GM19467 (cell line): ENCODE measurements at regions not wholly inside any gene's neighbourhood (a gene's known extent, or its start where the extent isn't known, plus 50 kb on each side); places are given as distances from the start of the nearest gene placed in this dataset.
"Not testable (repeated sequence)": the region's sequence is repeated elsewhere in the genome, so short reads cannot be mapped to it uniquely, and the experiment has no call there.

Experiments
- ATAC-seq: cut with Tn5 transposase; IDR thresholded peaks from one replicate; pipeline ENCODE4 v1.9.1; 2021; ENCODE audit warnings: mild to moderate bottlenecking, moderate library complexity; ENCODE audit not compliant: unreplicated experiment

DNA sequence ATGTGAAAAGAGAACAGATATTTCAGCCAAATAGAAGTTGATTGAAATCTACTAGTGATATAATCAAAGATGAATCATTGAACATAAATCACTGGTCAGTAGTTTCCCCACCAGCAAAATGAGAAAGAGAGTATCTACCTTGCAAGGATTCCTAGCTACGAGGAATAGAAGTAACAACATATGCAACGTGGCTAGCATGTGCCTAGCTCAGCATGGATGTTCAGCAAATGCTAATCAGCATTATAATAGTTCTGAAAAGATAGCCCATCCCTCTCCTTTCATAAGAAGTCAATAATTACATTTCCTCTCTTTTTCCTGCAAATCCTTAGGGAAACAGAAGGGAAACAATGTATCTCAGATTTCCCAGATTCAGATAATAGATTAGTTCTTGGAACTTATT lies 417.2 kb downstream of the SATB2 start:
- no peak for ATAC-seq

DNA sequence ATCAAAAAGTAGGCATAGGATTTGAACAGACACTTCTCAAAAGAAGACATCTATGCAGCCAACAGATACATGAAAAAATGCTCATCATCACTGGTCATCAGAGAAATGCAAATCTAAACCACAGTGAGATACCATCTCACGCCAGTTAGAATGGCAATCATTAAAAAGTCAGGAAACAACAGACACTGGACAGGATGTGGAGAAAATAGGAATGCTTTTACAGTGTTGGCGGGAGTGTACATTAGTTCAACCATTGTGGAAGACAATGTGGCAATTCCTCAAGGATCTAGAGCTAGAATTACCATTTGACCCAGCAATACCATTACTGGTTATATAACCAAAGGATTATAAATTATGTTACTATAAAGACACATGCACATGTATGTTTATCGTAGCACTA lies 424.0 kb downstream of the SATB2 start:
- not testable (repeated sequence) for ATAC-seq

DNA sequence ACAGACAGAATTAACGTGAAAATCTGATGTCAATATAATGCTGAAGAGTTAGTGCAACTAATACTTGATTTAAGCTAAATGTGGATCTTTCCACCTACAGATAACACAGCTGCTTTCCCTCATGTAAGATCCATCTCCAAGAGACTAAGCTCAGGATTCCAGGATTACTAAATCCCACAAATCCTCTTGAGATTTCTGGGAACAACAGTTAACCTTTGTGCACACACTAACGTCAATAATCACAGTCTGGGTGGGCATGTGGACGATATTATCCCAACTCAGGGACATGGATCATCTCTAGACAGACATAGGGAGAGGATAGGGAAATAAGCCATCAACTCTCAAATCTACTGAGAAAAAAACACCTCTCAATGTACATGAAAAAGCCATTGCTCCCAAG lies 432.6 kb downstream of the SATB2 start:
- ATAC-seq: no peak

DNA sequence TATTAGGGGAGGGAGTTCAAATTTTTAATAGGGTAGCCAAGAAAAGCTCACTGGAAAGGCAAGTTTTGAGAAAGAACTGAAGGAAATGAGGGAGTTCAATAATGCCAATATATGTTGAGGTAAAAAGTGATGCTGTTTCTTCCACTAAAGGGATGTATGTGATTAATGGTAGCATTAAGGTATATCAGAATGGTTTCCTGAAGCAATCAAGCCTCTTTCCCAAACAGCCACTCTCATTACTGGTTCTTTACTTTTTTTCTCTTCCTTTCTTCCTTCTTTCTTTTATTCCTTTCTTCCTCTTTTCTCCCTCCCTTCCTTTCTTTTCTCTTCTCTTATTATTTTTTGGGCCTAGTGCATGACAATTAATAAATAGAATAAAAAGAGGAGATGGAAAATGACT lies 433.5 kb downstream of the SATB2 start:
- no peak for ATAC-seq

DNA sequence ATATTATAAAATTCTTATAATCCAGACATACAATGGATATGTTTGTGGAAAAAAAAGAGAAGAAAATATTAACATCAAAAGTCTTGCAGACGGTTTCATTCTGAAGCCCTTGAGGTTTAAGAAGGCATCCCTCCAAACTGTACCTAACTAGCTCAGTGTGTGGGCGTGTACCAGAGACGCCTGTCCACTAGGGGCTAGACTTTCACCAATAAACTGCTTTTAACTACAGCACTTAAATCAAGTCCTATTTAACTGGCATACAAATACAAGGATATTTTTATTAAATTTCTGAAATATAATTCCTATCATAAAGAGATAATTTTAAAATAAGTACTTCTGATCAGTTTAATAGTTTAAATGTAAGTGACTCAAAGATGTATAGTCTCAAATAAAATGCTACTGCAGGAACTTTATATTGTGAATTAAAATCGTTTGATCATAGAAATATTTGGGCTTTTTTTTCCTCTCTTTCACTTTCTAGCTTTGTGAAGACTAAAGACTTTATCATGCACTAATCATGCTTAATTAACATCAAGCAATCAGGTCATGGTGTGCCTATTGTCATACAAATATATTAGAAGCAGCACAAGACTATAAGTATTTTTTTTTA lies 437.7 kb downstream of the SATB2 start:
- peak; percentile 74 for ATAC-seq

DNA sequence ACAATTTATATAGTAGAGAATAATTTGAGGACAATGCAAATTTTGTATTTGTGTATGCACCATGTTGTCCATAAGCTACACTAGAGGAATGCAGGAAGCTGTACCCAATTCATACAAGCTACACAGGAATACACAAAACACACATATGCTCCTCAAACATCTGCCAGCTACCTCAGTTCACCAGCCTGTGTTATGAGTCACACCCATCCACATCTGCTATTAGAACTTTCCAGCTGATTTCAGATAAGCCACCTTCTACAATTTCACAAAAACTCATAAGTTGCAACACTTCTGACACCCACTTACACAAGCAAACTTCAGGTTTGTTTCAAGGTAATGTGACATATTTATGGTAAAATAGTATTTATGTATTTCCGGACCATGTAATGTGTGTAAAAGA lies 438.9 kb downstream of the SATB2 start:
- ATAC-seq: no peak

DNA sequence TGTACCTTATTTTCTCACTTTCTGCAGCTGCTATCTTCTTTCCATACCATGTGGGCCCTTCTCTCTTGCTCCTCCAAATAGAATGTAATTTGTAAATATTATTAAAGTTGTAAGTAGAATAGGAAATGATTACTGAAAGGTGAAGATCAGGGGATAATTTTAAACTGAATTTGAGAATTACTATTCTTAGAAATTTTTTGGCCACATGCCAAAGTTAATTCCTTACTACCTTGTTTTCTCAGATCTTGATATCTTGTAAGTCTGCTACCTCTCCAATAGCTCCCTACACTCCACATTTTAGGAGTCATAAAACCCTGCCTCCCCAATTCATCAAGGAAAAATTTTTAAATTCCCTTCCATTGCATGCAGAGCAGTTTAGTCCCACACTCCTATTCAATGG lies 442.7 kb downstream of the SATB2 start:
- no peak for ATAC-seq

DNA sequence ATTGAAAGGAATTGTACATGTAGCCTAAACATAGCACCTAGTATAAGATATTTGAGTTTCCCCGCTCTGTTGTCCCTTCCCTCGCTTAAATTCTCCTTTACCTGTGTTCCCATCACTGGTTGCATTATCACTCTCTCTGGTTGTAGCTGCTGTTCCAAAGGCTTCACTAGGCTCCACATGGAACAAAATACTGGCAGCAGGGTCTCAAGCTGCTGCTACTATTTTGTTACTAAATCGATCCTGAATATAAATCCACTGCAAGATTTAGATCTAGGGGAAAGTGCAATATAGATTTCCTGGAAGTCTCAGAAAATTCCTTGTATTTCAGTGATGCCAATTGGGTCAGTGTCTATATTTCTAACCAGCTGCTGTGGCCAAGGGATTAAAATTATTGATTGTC lies 443.5 kb downstream of the SATB2 start:
- no peak for ATAC-seq

DNA sequence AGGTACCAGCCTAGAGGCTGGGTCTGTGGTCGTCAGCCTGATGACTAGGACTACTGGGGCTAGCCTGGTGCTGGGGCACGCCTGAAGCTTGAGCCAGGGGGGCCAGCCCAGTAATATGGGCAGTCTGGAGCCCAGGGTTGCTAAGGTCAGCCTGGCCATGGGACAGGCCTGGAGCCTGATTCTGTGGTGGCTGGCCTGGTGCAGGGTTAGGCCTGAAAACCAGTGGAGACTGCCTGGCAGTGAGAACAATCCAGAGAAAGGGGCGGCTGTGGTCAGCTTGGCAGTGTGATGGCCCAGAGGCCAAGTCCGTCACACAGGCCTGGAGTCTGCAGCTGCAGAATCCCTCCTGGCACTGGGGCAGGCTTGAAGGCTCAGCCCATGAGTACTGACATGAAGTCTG lies 445.8 kb downstream of the SATB2 start:
- no peak for ATAC-seq

DNA sequence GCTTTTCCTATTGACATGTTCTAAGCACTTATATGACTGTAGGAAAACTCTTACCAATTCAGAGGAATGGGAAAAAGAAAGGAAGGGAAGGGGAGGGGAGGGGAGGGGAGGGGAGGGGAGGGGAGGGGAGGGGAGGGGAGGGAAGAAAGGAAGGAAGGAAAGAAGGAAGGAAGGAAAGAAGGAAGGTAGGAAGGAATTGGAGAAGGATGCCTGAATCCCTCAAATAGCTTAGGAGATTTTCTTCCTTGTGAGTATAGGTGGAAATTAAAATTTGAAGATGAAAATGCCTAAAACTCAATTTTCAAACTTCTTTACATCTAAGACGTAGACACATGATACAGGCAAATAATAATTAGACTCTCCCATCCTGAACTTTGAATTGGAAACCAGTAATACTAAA lies 463.1 kb downstream of the SATB2 start:
- no peak for ATAC-seq

DNA sequence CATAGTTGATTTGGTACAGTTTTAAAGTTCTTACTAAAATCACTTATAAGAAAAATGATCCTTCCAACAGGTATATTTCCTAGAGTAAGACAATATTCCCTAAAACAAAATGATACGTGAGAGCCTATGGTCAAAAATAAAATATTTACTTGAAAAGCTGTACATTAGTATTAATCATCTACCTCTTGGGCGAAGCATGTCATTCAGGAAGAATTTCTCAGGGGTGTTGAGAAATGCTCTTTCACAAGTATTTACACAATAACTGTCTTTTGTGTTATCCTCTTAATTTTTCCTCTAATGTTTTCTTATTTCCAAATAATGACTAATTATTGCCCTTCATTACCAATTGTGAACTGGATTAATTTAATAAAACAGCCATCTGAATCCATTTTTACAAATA lies 466.3 kb downstream of the SATB2 start:
- ATAC-seq: no peak

DNA sequence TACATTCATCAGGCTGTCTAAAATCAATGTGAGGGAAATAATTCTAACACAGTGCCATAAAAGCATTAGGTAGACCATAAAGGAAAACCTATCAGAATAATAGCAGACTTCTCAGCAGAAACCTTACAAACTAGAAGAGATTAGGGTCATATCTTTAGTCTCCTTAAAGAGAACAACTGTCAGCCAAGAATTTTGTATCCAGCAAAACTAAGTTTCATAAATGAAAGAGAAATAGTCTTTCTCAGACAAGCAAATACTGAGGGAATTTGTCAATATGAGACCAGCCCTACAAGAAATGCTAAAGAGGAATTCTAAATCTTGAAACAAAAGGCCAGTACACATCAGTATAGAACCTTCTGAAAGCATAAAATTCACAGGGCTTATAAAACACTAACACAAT lies 482.0 kb downstream of the SATB2 start:
- no peak for ATAC-seq

DNA sequence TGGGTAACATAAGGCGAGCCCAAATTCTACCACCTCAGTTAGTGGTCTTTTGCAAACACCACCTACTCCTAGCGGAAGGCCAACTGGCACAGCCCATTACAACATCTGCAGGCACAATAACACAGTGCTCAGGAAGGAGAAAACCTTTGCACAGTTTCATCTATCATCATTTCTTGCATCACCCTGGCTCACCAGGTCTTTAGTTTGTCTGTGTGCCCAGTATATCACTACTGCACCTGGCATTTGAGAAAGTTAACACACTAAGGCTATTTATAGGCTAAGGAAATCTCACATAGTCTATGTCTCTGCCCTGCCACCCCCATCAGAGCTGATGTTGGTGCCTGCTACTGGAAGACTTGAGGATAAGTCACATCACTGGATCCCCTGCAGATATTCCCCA lies 484.0 kb downstream of the SATB2 start:
- ATAC-seq: no peak

DNA sequence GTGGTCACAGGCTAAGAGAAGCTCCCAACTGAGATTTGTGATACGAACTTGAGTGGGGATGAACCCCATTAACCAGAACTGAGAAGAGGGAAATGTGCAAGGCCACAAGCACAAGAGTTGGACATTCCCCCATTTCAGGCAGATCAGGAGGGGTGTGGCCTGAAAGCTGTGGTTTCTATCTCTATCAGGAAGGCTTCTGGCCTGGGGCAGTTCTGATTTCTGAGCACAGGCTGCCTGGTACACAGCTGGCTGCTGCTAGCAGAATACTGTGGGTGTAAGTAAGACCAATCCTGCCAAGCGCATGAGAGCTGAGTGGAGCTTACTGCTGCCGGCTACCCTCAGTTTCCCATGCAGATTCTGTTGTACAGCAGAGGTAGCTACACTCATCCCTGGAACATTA lies 484.6 kb downstream of the SATB2 start:
- no peak for ATAC-seq

DNA sequence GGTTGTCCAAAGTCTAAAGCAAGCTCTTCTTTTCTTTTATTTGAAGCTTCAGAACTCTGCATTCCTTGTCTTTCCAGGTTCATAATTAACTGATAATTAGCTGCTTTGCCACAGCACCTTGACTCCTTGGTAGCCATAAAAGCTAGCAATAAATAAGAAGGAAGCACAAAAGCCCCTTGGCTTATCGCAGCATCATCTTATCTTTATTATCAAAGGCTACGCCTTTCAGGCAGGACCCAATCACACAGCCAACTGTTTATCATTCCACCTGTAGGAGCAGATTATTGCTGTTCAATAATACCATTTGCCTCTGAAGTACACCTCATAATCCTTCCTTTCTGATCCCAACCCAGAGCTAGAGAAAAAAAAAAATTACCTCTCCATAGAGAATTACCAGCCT lies 489.2 kb downstream of the SATB2 start:
- no peak for ATAC-seq

DNA sequence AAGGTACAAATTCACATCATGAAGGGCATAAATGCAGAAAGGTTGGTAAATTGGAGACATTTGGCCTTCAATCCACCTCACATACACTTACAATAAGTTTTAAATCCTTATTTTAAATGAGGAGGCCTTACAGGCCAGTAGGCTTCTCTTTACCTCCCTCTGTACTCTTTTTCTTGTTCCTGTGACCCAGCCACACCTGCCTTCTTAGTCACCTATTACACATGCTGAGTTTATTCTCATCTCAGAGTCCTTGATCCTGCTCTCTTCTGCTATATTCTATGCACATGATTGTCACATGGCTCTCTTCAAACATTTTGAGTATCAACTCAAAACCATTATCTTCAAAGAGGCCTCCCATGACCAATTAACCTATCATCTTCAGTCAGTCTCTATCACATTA lies 491.5 kb downstream of the SATB2 start:
- no peak for ATAC-seq

DNA sequence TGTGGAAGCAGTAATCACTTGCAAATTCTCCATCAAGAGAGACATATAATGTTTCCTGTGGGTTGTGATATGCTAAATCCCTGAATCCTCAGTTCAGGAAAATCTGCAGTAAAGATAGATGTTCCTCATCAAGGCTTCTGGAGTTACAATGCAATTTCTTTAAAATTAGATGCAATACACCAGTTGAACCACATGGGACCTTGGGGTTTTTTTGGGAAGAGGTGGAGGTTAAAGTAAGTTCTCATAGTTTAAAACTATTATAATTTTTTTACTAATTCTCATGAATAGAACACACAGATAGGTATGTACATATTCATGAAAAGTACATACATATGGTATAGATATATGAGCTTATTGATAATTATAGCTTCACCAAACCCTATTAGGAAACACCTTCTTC lies 496.2 kb downstream of the SATB2 start:
- no peak for ATAC-seq

DNA sequence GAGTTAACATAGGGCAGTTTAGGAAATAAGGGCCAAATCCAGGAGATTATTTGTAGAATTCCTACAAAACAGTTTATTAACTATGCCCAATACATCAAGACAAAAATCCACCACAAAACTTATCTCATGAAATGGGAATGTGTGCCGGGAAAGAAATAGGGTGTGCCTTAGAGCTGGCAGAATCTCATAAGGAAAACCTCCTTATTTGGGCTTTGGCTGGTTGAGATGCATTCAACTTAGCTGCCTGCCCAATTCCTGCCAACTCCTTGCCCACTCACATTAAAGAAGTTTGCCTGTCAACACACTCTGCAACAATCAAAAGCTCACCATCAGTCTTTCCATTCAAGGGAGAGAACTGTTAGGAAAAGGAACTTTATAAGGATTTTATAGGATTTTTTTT lies 500.6 kb downstream of the SATB2 start:
- ATAC-seq: no peak

DNA sequence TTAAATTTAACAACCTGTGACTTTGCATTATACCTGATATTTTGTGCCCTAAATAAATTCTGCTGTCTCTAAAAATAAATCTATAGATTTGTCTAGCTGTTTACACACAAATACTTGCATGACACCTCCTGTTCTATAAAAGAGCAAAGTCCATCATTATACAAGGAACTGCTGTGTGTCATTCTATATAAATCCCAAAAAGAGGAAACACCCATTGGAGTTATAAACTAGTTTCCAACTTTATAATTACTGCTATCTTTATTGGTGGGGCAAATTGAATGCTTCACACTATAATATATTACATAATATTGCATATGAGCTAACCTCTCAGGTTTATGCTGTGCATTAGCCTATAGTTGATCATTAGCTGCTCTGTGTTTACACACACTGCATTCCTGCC lies 504.4 kb downstream of the SATB2 start:
- ATAC-seq: no peak

DNA sequence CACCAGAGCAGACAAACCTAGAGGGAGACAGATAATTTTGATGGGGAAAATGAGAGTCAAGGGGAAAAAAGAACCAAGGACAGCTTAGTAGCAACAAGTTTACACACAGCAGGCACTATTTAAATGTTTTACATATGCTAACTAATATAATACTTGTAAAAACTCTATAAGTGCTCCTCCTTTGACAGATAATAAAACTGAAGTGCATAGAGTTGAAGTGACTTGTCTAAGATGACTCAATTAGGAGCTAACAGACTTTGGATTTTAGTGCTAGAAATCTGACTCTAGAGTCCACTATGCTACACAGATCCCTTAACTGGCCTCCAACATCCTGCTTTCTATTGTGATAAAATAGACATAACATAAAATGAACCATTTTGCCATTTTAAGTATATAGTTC lies 506.9 kb downstream of the SATB2 start:
- no peak for ATAC-seq

DNA sequence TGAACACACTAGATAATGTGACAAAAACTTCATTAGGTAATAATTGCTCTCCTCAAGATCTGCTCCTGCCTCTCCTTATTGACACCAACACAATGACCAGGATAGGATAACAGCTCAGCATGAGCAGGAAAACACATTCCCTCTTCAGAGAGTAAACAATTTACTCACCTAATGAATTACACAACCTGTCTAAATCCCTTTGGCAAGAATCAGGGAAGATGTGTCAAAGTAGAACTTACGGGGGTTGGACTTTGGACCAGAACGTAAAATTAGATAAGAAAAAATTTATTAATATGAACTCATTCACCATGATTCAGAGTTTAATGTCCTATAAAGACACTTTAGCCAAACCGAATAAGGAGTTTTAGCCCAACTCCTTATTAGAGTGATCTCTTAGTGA lies 512.2 kb downstream of the SATB2 start:
- no peak for ATAC-seq

DNA sequence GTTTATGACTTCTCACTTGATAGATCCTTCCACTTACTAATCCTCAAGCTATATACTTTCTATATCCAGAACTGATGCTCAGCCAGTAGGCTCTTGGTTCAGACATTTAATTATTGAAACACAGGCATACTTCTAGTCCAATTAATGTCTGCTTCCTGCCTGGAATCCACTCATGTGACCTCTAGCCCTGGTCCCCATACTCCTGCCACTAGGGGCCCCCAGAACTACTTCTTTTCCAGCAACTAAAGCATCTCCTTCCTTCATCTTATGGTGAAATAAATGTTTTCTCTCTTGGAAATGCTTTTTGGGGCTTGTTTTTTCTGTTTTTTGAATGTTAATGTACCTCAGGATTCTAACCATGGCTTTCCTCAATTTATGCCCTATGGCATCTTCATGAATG lies 527.6 kb downstream of the SATB2 start:
- ATAC-seq: no peak

DNA sequence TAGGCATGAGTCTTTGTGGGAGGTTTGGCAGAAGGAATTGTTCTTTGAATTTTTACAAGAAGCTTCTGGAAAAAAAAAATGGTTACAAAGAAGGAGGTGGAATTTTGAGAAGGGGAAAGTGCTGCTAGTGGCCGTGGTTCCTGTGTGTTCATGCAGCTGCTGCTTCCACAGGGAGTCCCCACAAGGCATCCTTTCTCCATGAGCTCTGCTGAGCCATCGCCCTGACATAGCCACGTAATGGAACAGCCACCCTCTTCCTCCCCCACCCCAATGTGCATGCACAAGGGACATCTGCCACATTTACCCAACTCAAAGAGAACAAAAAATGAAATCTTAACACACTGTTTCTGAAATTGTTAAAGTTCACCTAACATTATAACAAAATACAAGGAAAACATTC lies 529.7 kb downstream of the SATB2 start:
- ATAC-seq: no peak
